GM18505 (cell line): ENCODE measurements at regions not wholly inside any gene's neighbourhood (a gene's known extent, or its start where the extent isn't known, plus 50 kb on each side); places are given as distances from the start of the nearest gene placed in this dataset.

Source experiments
- ATAC-seq: cut with Tn5 transposase; IDR thresholded peaks from one replicate; pipeline ENCODE4 v1.9.1; 2021; ENCODE audit not compliant: unreplicated experiment
- POLR2A ChIP-seq: IDR thresholded peaks from 4 replicates; pipeline ENCODE4 v1.6.1; 2011; ENCODE audit warnings: borderline replicate concordance; ENCODE audit not compliant: insufficient read depth, insufficient read length; ENCODE audit errors: extremely low read depth

GRCh38 chr17:70535986-70536385 lies 366.7 kb downstream of the KCNJ2 start:
- TF ChIP-seq POLR2A: no peak
- ATAC-seq: no peak

- TF ChIP-seq POLR2A: no peak
- ATAC-seq: no peak
Observed at GRCh38 chr17:70539132-70539924, 370.0 kb downstream of the KCNJ2 start.

GRCh38 chr17:70542876-70543275 lies 373.5 kb downstream of the KCNJ2 start:
- TF ChIP-seq POLR2A: no peak
- ATAC-seq: no peak

DNA sequence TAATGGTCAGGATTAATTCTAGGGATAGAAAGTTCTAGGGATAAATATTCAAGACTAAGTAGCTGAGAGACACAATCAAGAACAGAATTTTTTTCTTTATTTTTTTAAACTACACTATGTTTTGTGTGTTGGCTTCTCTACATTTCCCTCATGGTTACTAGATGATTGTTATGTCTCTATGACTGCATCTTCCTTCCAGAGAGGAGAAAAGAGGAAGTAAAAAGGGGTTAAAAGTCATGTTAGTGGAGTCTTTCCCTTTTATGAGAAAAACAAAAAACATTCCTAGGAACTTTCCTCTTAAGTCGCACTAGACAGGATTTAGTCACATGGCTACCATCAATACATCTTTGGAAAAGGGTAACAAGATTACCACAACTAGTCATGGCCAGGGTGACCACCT lies 375.0 kb downstream of the KCNJ2 start:
- no peak for ATAC-seq
- TF ChIP-seq POLR2A: no peak

DNA sequence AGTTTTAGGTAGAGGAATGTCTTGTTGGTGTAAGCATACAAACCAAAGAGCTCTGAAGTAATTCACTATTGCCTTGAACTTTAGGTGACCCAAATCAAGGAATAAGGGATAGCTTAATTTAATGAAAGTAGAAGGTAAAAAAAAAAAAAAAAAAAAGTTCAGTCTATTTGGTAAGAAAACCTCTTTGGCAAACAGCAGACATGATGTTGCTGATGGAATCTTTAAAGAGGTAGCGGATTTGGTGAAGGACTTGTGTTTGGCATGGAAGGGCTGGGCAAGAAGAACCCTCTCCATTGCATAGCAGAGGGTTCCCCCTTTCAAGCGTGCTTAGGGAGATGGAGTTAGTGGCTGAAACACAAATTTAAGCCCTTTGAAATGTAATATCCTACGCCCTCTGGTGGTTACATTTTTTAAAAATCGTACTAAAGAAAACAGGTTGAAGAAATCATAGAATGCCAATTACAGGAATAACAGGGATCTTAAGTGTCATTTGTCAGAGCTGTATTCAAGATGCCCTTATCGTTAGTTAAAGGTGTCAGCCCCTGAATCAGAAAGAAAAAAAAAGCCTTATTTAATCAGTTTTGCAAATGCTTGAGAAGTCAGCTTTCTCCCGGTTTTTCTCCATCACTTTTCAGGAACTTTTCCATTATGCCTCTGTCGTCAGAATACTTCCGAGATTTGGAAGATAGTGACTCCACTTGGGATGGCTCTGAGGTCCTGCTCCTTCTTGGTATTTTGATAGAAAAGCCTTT lies 383.1 kb downstream of the KCNJ2 start:
- TF ChIP-seq POLR2A: no peak
- ATAC-seq: no peak

DNA sequence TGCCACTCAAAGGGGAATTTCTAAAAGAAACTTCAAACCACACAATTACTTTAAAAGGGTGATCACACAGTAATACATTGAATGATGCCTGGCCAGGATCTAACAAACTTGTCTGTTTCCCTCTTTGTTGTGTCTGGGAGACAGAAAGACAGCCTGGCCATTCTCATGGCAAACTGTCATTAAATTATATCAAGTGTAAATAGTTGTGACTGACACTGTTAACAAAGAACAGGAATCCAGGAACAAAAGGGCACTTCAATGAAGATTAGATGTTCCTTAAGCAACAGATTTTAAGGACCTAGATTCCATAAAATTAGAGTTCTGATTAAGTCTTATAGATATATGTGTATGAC lies 383.6 kb downstream of the KCNJ2 start:
- no peak for ATAC-seq
- TF ChIP-seq POLR2A: no peak

- ATAC-seq: no peak
Observed at GRCh38 chr17:70555723-70556122, 386.4 kb downstream of the KCNJ2 start.

GRCh38 chr17:70558821-70559220 lies 389.5 kb downstream of the KCNJ2 start:
- ATAC-seq: no peak
- no peak for TF ChIP-seq POLR2A

More at GRCh38 chr17:70555723-70556122, 386.4 kb downstream of the KCNJ2 start:
- TF ChIP-seq POLR2A: no peak

DNA sequence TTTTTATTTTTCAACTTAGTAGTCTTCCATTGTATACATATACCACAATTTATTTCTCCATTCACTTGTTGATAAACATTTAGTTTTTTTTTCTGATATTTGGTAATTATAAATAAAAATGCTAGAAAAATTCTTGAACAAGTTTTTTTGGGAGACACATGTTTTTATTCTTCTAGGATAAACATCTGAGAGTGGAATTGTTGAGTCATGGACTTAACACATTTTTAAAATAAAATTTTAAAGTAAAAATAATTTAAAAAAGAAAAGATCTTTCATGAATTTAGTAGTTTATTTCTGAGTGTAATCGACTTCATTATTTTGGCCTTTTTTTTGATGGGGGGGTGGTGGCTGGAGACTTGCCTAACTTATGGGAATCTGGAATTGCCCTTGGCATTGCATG lies 391.1 kb downstream of the KCNJ2 start:
- no peak for ATAC-seq
- TF ChIP-seq POLR2A: no peak

DNA sequence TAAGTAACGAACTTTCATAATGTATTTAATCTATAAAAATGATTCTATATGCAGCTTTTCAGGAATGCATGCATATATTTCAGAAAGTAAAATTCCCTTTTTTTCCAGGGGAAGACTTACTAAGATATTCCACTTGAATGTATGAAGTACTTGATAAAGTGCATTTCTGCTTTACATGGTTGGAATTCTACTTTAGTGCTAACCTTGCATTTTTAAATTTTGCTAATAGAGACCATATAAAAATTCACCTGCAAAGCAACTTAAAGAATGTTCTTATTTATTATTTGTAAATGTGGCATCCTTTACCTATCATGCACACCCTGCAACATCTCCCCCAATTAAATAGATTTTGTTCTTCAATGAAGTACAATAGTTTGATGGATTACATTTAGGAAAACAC lies 392.8 kb downstream of the KCNJ2 start:
- ATAC-seq: no peak
- no peak for TF ChIP-seq POLR2A

- ATAC-seq: no peak
- no peak for TF ChIP-seq POLR2A
Observed at GRCh38 chr17:70563281-70563820, 394.0 kb downstream of the KCNJ2 start.

GRCh38 chr17:70564006-70564620 lies 394.8 kb downstream of the KCNJ2 start:
- ATAC-seq: no peak

GRCh38 chr17:70569128-70569527 lies 399.8 kb downstream of the KCNJ2 start:
- no peak for TF ChIP-seq POLR2A
- ATAC-seq: no peak

More at GRCh38 chr17:70564006-70564620, 394.8 kb downstream of the KCNJ2 start:
- no peak for TF ChIP-seq POLR2A
